ENCODE measurements at regions not wholly inside any gene's neighbourhood (a gene's known extent, or its start where the extent isn't known, plus 50 kb on each side); places are given as distances from the start of the nearest gene placed in this dataset.

- H3K4me2 ChIP-seq (ENCODE audit: insufficient read depth, low read length), result no peak overlapping the region
- H3K36me3 ChIP-seq (ENCODE audit: control insufficient read depth, insufficient read depth, low read length), result no peaks in the 10 kb centered on the region
- DNase-seq (ENCODE audit: extremely low read depth in 1 of 4, low spot score in 3 of 4) (no peak), FAIRE-seq (no peak), ATAC-seq (no peak)
- POLR2A ChIA-PET, result no interaction called here
- H3K9me1 ChIP-seq (ENCODE audit: control insufficient read depth, insufficient read depth, low read length), result no peaks in the 10 kb centered on the region
- no peaks in the 10 kb centered on the region for H3K79me2 ChIP-seq (ENCODE audit: control insufficient read depth, insufficient read depth, low read length)
- in situ Hi-C loops (cut with MboI), result no loop called here
- no peaks in the 10 kb centered on the region for H3K4me1 ChIP-seq (replicated peaks in 1 of 2; ENCODE audit: control insufficient read depth in 2 of 2, insufficient read depth in 2 of 2, low read length in 2 of 2)
- H3K27ac ChIP-seq (ENCODE audit: extremely low read depth, low read depth, low read length), result no peak overlapping the region
- no peak overlapping the region for H3K9ac ChIP-seq (ENCODE audit: insufficient read depth in 1 of 2, low read depth in 2 of 2, low read length in 2 of 2)
- no peaks in the 10 kb centered on the region for H3K27me3 ChIP-seq (ENCODE audit: control insufficient read depth in 2 of 2, insufficient read depth in 2 of 2, low read length in 2 of 2)
- TF ChIP-seq MTA3 (IDR thresholded peaks at IDR 0.05; ENCODE audit: borderline replicate concordance) (no peak), IFI16 (CRISPR knock-in tag; IDR thresholded peaks at IDR 0.05) (no peak), CCNT2 (IDR thresholded peaks at IDR 0.05; ENCODE audit: borderline replicate concordance, extremely low read depth, insufficient read length, low read depth, low read length) (no peak), EZH2 (IDR thresholded peaks at IDR 0.05; ENCODE audit: borderline replicate concordance, low read depth, low read length) (no peak), ATF3 (IDR thresholded peaks at IDR 0.05) (no peak), ATF3 (CRISPR knock-in tag; conservative IDR thresholded peaks at IDR 0.05) (no peak), ZFPM2 (CRISPR knock-in tag; IDR thresholded peaks at IDR 0.05) (no peak), MITF (IDR thresholded peaks at IDR 0.05) (no peak), ZC3H4 (CRISPR knock-in tag; IDR thresholded peaks at IDR 0.05; ENCODE audit: borderline replicate concordance) (no peak), HDGF (IDR thresholded peaks at IDR 0.05) (no peak), RBM17 (IDR thresholded peaks at IDR 0.05; ENCODE audit: borderline replicate concordance, low read depth, low read length) (no peak), PHF8 (IDR thresholded peaks at IDR 0.05; ENCODE audit: borderline replicate concordance, low read length) (no peak), SUPT5H (IDR thresholded peaks at IDR 0.05) (no peak), HMBOX1 (IDR thresholded peaks at IDR 0.05) (no peak)
- 0% methylated on average over 9 of the region's 9 CpGs for WGBS (ENCODE audit: insufficient coverage, low coverage, missing lambda C conversion rate)
- H3K4me3 ChIP-seq, result no peak overlapping the region
- CTCF ChIA-PET (ENCODE audit: low intra/inter-chr PET ratio), result no interaction called here
- no TSS peak for BruUV-seq (replicated peaks)
- H4K20me1 ChIP-seq (replicated peaks; ENCODE audit: control insufficient read depth, insufficient read depth, low read length), result no peaks in the 10 kb centered on the region
- intact Hi-C loops (cut with micrococcal nuclease), result no loop called here
- H2AFZ ChIP-seq (ENCODE audit: low read depth, low read length), result no peak overlapping the region
- no peaks in the 10 kb centered on the region for H3K9me3 ChIP-seq (replicated peaks; ENCODE audit: control insufficient read depth, insufficient read depth, low read depth, low read length)
These were observed 289.8 kb upstream of the CLNK start for GRCh38 chr4:10974371-10974770.
